ENCODE measurements at regions not wholly inside any gene's neighbourhood (a gene's known extent, or its start where the extent isn't known, plus 50 kb on each side); places are given as distances from the start of the nearest gene placed in this dataset.
"Not testable (repeated sequence)": the region's sequence is repeated elsewhere in the genome, so short reads cannot be mapped to it uniquely, and the experiment has no call there.

- no peak for DNase-seq
Measured at GRCh38 chr10:89952325-89952724, 250.9 kb downstream of the KIF20B start.

GRCh38 chr10:89952751-89953150 lies 251.4 kb downstream of the KIF20B start:
- DNase-seq: no peak

- no peak for DNase-seq
Measured at GRCh38 chr10:89954061-89954460, 252.7 kb downstream of the KIF20B start.

GRCh38 chr10:89954787-89955566 lies 253.6 kb downstream of the KIF20B start:
- peak; percentile 31 for DNase-seq

- DNase-seq: peak; percentile 58
Measured at GRCh38 chr10:89959433-89960110, 258.2 kb downstream of the KIF20B start.

GRCh38 chr10:89963451-89964102 lies 262.2 kb downstream of the KIF20B start:
- DNase-seq: no peak

- no peak for DNase-seq
Measured at GRCh38 chr10:89966211-89966610, 264.8 kb downstream of the KIF20B start.

GRCh38 chr10:89973326-89973725 lies 271.9 kb downstream of the KIF20B start:
- peak; percentile 46 for DNase-seq

GRCh38 chr10:89975071-89975470 lies 273.7 kb downstream of the KIF20B start:
- no peak for DNase-seq

- DNase-seq: peak; percentile 69
Measured at GRCh38 chr10:89975771-89976170, 274.4 kb downstream of the KIF20B start.

- DNase-seq: peak; percentile 81
Measured at GRCh38 chr10:89978081-89978480, 276.7 kb downstream of the KIF20B start.

GRCh38 chr10:89979726-89980125 lies 278.3 kb downstream of the KIF20B start:
- no peak for DNase-seq

- DNase-seq: no peak
Measured at GRCh38 chr10:89980166-89980565, 278.8 kb downstream of the KIF20B start.

GRCh38 chr10:89981891-89982290 lies 280.5 kb downstream of the KIF20B start:
- peak; percentile 46 for DNase-seq

GRCh38 chr10:89985446-89985845 lies 284.1 kb downstream of the KIF20B start:
- no peak for DNase-seq

GRCh38 chr10:89988361-89988760 lies 287.0 kb downstream of the KIF20B start:
- DNase-seq: not testable (repeated sequence)

GRCh38 chr10:89992575-89992974 lies 291.2 kb downstream of the KIF20B start:
- DNase-seq: peak; percentile 72

GRCh38 chr10:90007226-90007625 lies 305.8 kb downstream of the KIF20B start:
- DNase-seq: no peak

- DNase-seq: not testable (repeated sequence)
Measured at GRCh38 chr10:90011281-90011680, 309.9 kb downstream of the KIF20B start.

- no peak for DNase-seq
Measured at GRCh38 chr10:90018819-90019218, 317.4 kb downstream of the KIF20B start.

- DNase-seq: no peak
Measured at GRCh38 chr10:90020506-90020905, 319.1 kb downstream of the KIF20B start.

- DNase-seq: no peak
Measured at GRCh38 chr10:90023950-90024349, 322.6 kb downstream of the KIF20B start.

GRCh38 chr10:90028312-90028711 lies 326.9 kb downstream of the KIF20B start:
- no peak for DNase-seq

GRCh38 chr10:90031776-90032175 lies 330.4 kb downstream of the KIF20B start:
- DNase-seq: no peak

Data from MV-4-11 (cell line).